ENCODE measurements at regions not wholly inside any gene's neighbourhood (a gene's known extent, or its start where the extent isn't known, plus 50 kb on each side); places are given as distances from the start of the nearest gene placed in this dataset.
"Not testable (repeated sequence)": the region's sequence is repeated elsewhere in the genome, so short reads cannot be mapped to it uniquely, and the experiment has no call there.

- H3K4me1 Mint-ChIP-seq (ENCODE audit: low read depth in 2 of 2): peaks cover 25 to 30% of the 10 kb centered on the region in 2 donors
- H3K36me3 Mint-ChIP-seq: no peaks in the 10 kb centered on the region
- H3K9me3 Mint-ChIP-seq: no peaks in the 10 kb centered on the region
- no peak overlapping the region for H3K4me3 Mint-ChIP-seq
- ATAC-seq (peak in 1 of 2 donors; percentile 41), DNase-seq (ENCODE audit: low spot score) (no peak)
- H3K27me3 Mint-ChIP-seq: peaks cover 0 to 3% of the 10 kb centered on the region in 2 donors
- H3K27ac Mint-ChIP-seq: no peak overlapping the region
These were observed 221.8 kb downstream of the MREG start for GRCh38 chr2:215791481-215791937.

GRCh38 chr2:215790523-215791421 is 222.6 kb downstream of the MREG start:
- Mint-ChIP-seq H3K4me1 (ENCODE audit: low read depth in 2 of 2) (peaks cover 18 to 23% of the 10 kb centered on the region in 2 donors), H3K27me3 (no peaks in the 10 kb centered on the region), H3K36me3 (no peaks in the 10 kb centered on the region), H3K9me3 (no peaks in the 10 kb centered on the region), H3K27ac (no peak overlapping the region), H3K4me3 (no peak overlapping the region)
- no peak for DNase-seq (ENCODE audit: low spot score)
- ATAC-seq: peak in 1 of 2 donors; percentile 48

GRCh38 chr2:215787565-215788178 is 225.7 kb downstream of the MREG start:
- no peak overlapping the region for H3K27ac Mint-ChIP-seq
- H3K4me1 Mint-ChIP-seq (ENCODE audit: low read depth in 2 of 2): no peaks in the 10 kb centered on the region
- no peaks in the 10 kb centered on the region for H3K9me3 Mint-ChIP-seq
- DNase-seq (ENCODE audit: low spot score): no peak
- ATAC-seq: no peak
- H3K4me3 Mint-ChIP-seq: no peak overlapping the region
- H3K27me3 Mint-ChIP-seq: peaks cover 6 to 8% of the 10 kb centered on the region in 2 donors
- no peaks in the 10 kb centered on the region for H3K36me3 Mint-ChIP-seq

GRCh38 chr2:215787025-215787424 is 226.3 kb downstream of the MREG start:
- no peak overlapping the region for H3K4me3 Mint-ChIP-seq
- H3K36me3 Mint-ChIP-seq: no peaks in the 10 kb centered on the region
- DNase-seq (ENCODE audit: low spot score) (no peak), ATAC-seq (no peak)
- H3K9me3 Mint-ChIP-seq: no peaks in the 10 kb centered on the region
- H3K27ac Mint-ChIP-seq: no peak overlapping the region
- H3K27me3 Mint-ChIP-seq: peaks cover 6 to 8% of the 10 kb centered on the region in 2 donors
- no peaks in the 10 kb centered on the region for H3K4me1 Mint-ChIP-seq (ENCODE audit: low read depth in 2 of 2)

- no peaks in the 10 kb centered on the region for H3K36me3 Mint-ChIP-seq
- no peaks in the 10 kb centered on the region for H3K9me3 Mint-ChIP-seq
- H3K27ac Mint-ChIP-seq: no peak overlapping the region
- no peak overlapping the region for H3K4me3 Mint-ChIP-seq
- no peaks in the 10 kb centered on the region for H3K4me1 Mint-ChIP-seq (ENCODE audit: low read depth in 2 of 2)
- no peak for ATAC-seq
- H3K27me3 Mint-ChIP-seq: peaks cover 13 to 32% of the 10 kb centered on the region in 2 donors
- no peak for DNase-seq (ENCODE audit: low spot score)
These were observed 229.0 kb downstream of the MREG start for GRCh38 chr2:215784371-215784783.

- not testable (repeated sequence) for H3K9me3 Mint-ChIP-seq; ATAC-seq; H3K36me3 Mint-ChIP-seq; H3K4me3 Mint-ChIP-seq; H3K4me1 Mint-ChIP-seq (ENCODE audit: low read depth in 2 of 2); DNase-seq (ENCODE audit: low spot score); H3K27ac Mint-ChIP-seq
- peaks cover 13 to 38% of the 10 kb centered on the region in 2 donors for H3K27me3 Mint-ChIP-seq
These were observed 229.7 kb downstream of the MREG start for GRCh38 chr2:215783640-215784039.

GRCh38 chr2:215782965-215783364 is 230.4 kb downstream of the MREG start:
- Mint-ChIP-seq H3K36me3 (no peaks in the 10 kb centered on the region), H3K4me1 (ENCODE audit: low read depth in 2 of 2) (no peaks in the 10 kb centered on the region), H3K4me3 (no peak overlapping the region), H3K27me3 (peaks cover 13 to 38% of the 10 kb centered on the region in 2 donors), H3K27ac (no peak overlapping the region), H3K9me3 (no peaks in the 10 kb centered on the region)
- DNase-seq (ENCODE audit: low spot score) (no peak), ATAC-seq (no peak)

- no peak for DNase-seq (ENCODE audit: low spot score)
- peaks cover 13 to 44% of the 10 kb centered on the region in 2 donors for H3K27me3 Mint-ChIP-seq
- H3K4me1 Mint-ChIP-seq (ENCODE audit: low read depth in 2 of 2): no peaks in the 10 kb centered on the region
- no peak overlapping the region for H3K27ac Mint-ChIP-seq
- ATAC-seq: no peak
- H3K36me3 Mint-ChIP-seq: no peaks in the 10 kb centered on the region
- H3K9me3 Mint-ChIP-seq: no peaks in the 10 kb centered on the region
- no peak overlapping the region for H3K4me3 Mint-ChIP-seq
These were observed 231.1 kb downstream of the MREG start for GRCh38 chr2:215782295-215782694.

GRCh38 chr2:215780907-215781685 is 232.3 kb downstream of the MREG start:
- Mint-ChIP-seq H3K36me3 (no peaks in the 10 kb centered on the region), H3K9me3 (no peaks in the 10 kb centered on the region), H3K4me1 (ENCODE audit: low read depth in 2 of 2) (no peaks in the 10 kb centered on the region), H3K27ac (no peak overlapping the region), H3K27me3 (peaks cover 16 to 56% of the 10 kb centered on the region in 2 donors), H3K4me3 (no peak overlapping the region)
- ATAC-seq (no peak), DNase-seq (ENCODE audit: low spot score) (no peak)

GRCh38 chr2:215780313-215780712 is 233.0 kb downstream of the MREG start:
- no peak for ATAC-seq
- DNase-seq (ENCODE audit: low spot score): no peak
- Mint-ChIP-seq H3K4me3 (no peak overlapping the region), H3K4me1 (ENCODE audit: low read depth in 2 of 2) (no peaks in the 10 kb centered on the region), H3K27me3 (peaks cover 24 to 64% of the 10 kb centered on the region in 2 donors), H3K9me3 (no peaks in the 10 kb centered on the region), H3K27ac (no peak overlapping the region), H3K36me3 (no peaks in the 10 kb centered on the region)

- Mint-ChIP-seq H3K4me1 (ENCODE audit: low read depth in 2 of 2) (no peaks in the 10 kb centered on the region), H3K27ac (no peak overlapping the region), H3K27me3 (peaks cover 27 to 68% of the 10 kb centered on the region in 2 donors), H3K9me3 (no peaks in the 10 kb centered on the region), H3K36me3 (no peaks in the 10 kb centered on the region), H3K4me3 (no peak overlapping the region)
- ATAC-seq: no peak
- DNase-seq (ENCODE audit: low spot score): no peak
These were observed 233.4 kb downstream of the MREG start for GRCh38 chr2:215779912-215780311.

GRCh38 chr2:215777465-215778044 is 235.8 kb downstream of the MREG start:
- no peaks in the 10 kb centered on the region for H3K36me3 Mint-ChIP-seq
- DNase-seq (ENCODE audit: low spot score) (no peak), ATAC-seq (no peak)
- H3K27ac Mint-ChIP-seq: no peak overlapping the region
- no peaks in the 10 kb centered on the region for H3K9me3 Mint-ChIP-seq
- H3K4me1 Mint-ChIP-seq (ENCODE audit: low read depth in 2 of 2): no peaks in the 10 kb centered on the region
- peaks cover 23 to 69% of the 10 kb centered on the region in 2 donors for H3K27me3 Mint-ChIP-seq
- no peak overlapping the region for H3K4me3 Mint-ChIP-seq

- H3K27me3 Mint-ChIP-seq: peaks cover 22 to 53% of the 10 kb centered on the region in 2 donors
- ATAC-seq (no peak), DNase-seq (ENCODE audit: low spot score) (no peak)
- no peak overlapping the region for H3K4me3 Mint-ChIP-seq
- H3K36me3 Mint-ChIP-seq: no peaks in the 10 kb centered on the region
- H3K4me1 Mint-ChIP-seq (ENCODE audit: low read depth in 2 of 2): no peaks in the 10 kb centered on the region
- H3K9me3 Mint-ChIP-seq: no peaks in the 10 kb centered on the region
- H3K27ac Mint-ChIP-seq: no peak overlapping the region
These were observed 238.2 kb downstream of the MREG start for GRCh38 chr2:215775106-215775505.
